Spinal cord (tissue), 9 donors: ENCODE measurements at regions not wholly inside any gene's neighbourhood (a gene's known extent, or its start where the extent isn't known, plus 50 kb on each side); places are given as distances from the start of the nearest gene placed in this dataset.
A peak's percentile ranks its signal among the peaks of the same experiment; 100 is the strongest.

Source experiments
- DNase-seq, 6 donors: peaks; one replicate each; pipeline versions ENCODE4 v3.0.0 to v3.0.0-alpha.2; 2013 to 2015; ENCODE audit warnings: low spot score in 6 of 6, low read depth in 4 of 6
- H3K27ac ChIP-seq: one replicate; pipeline ENCODE4 v1.5.1; 2013; ENCODE audit warnings: low read depth, low read length, control low read depth
- H3K27me3 ChIP-seq: one replicate; pipeline ENCODE4 v1.6.1; 2013; ENCODE audit warnings: low read length; ENCODE audit not compliant: control insufficient read depth, insufficient read depth
- H3K36me3 ChIP-seq: one replicate; pipeline ENCODE4 v1.6.1; 2013; ENCODE audit warnings: low read length; ENCODE audit not compliant: control insufficient read depth, insufficient read depth
- H3K4me1 ChIP-seq: one replicate; pipeline ENCODE4 v1.6.1; 2013; ENCODE audit warnings: low read length; ENCODE audit not compliant: control insufficient read depth, insufficient read depth
- H3K4me3 ChIP-seq: one replicate; pipeline ENCODE4 v1.5.1; 2013; ENCODE audit warnings: low read depth, low read length, control low read depth
- H3K9me3 ChIP-seq: one replicate; pipeline ENCODE4 v1.6.1; 2013; ENCODE audit warnings: low read length; ENCODE audit not compliant: control insufficient read depth, insufficient read depth
- whole genome bisulfite sequencing: methylation state at CpG from one replicate; pipeline ENCODE4 v1.1.5; 2013; ENCODE audit warnings: missing lambda C conversion rate; ENCODE audit not compliant: insufficient coverage; 5-methylcytosine and 5-hydroxymethylcytosine counted together
- donor health status: healthy.

DNA sequence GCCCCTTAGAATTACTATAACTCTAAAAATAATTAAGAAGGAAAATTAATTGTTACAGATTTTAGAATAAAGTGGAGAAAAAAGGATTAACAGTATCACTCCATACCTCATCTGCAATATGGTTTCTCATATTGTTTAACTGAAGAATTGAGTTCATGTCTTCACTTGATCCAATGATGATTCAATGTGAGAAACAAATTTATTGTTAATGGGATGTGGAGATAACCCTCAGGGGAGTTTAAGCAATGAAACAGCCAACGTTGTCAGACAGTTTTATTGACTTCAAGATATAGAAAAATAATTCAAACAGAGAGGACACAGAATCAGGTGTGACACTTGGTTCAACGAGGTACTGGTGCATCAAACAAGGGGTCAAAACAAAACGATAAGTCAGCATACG, 665.2 kb upstream of the ACO1 start:
- H3K36me3 ChIP-seq: no peaks in the 10 kb centered on the region
- no CpG with 5 or more reads among the region's 4 CpGs for WGBS
- H3K27me3 ChIP-seq: no peaks in the 10 kb centered on the region
- H3K9me3 ChIP-seq: no peaks in the 10 kb centered on the region
- H3K4me1 ChIP-seq: no peaks in the 10 kb centered on the region
- no peak for DNase-seq
- H3K27ac ChIP-seq: no peak overlapping the region
- no peak overlapping the region for H3K4me3 ChIP-seq

- Histone ChIP-seq H3K27ac (no peak overlapping the region), H3K27me3 (no peaks in the 10 kb centered on the region), H3K4me3 (no peak overlapping the region), H3K9me3 (no peaks in the 10 kb centered on the region), H3K4me1 (no peaks in the 10 kb centered on the region), H3K36me3 (no peaks in the 10 kb centered on the region)
- no peak for DNase-seq
- WGBS: 90% methylated on average over 6 of the region's 6 CpGs
These were observed 654.0 kb upstream of the ACO1 start for GRCh38 chr9:31730398-31730797.

- 88% methylated on average over 2 of the region's 3 CpGs for WGBS
- no peak for DNase-seq
- no peaks in the 10 kb centered on the region for H3K27me3 ChIP-seq
- no peaks in the 10 kb centered on the region for H3K36me3 ChIP-seq
- H3K4me3 ChIP-seq: no peak overlapping the region
- no peak overlapping the region for H3K27ac ChIP-seq
- H3K9me3 ChIP-seq: no peaks in the 10 kb centered on the region
- no peaks in the 10 kb centered on the region for H3K4me1 ChIP-seq
These were observed 651.3 kb upstream of the ACO1 start for GRCh38 chr9:31733166-31733565.

DNA sequence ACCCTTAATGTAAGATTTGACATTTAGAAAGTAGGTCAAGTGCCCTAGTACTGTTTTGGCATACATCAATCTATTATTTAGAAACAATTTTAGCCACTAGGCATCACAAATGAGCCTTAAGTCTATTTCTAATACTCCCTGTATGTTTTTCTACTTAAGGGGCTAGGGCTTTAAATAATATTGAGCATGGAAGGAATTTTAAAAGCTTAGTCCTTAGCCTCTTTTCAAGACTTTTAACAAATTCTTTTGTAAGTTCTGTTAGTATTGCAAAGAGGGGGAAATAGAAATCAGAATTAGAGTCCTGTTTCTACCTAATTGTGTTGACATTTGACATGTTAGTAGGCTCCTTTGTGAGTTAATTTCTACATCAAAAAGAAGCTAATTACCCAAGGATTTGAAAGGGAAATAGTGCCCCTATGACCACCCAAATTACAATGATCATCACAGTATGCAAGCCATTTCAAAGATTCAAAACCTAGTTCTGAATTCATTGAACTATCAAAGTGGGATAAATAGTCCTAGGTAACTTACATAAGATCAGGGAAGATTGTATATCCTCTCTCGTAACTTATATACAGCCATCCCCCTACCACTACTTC, 647.8 kb upstream of the ACO1 start:
- Histone ChIP-seq H3K27ac (no peak overlapping the region), H3K36me3 (no peaks in the 10 kb centered on the region)
- no CpG with 5 or more reads among the region's 1 CpG for WGBS

GRCh38 chr9:31740705-31741104, 643.7 kb upstream of the ACO1 start:
- Histone ChIP-seq H3K27ac (no peak overlapping the region), H3K36me3 (no peaks in the 10 kb centered on the region), H3K9me3 (no peaks in the 10 kb centered on the region), H3K27me3 (no peaks in the 10 kb centered on the region), H3K4me3 (no peak overlapping the region), H3K4me1 (no peaks in the 10 kb centered on the region)
- no peak for DNase-seq
- WGBS: no CpG with 5 or more reads among the region's 1 CpG

More for the DNA sequence above, 647.8 kb upstream of the ACO1 start:
- H3K27me3 ChIP-seq: no peaks in the 10 kb centered on the region
- H3K9me3 ChIP-seq: no peaks in the 10 kb centered on the region
- H3K4me3 ChIP-seq: no peak overlapping the region
- H3K4me1 ChIP-seq: no peaks in the 10 kb centered on the region
- no peak for DNase-seq

GRCh38 chr9:31744589-31744988, 639.9 kb upstream of the ACO1 start:
- H3K36me3 ChIP-seq: no peaks in the 10 kb centered on the region
- 100% methylated on average over 1 of the region's 3 CpGs for WGBS
- DNase-seq: no peak
- no peaks in the 10 kb centered on the region for H3K27me3 ChIP-seq
- no peaks in the 10 kb centered on the region for H3K4me1 ChIP-seq
- no peak overlapping the region for H3K4me3 ChIP-seq
- H3K27ac ChIP-seq: no peak overlapping the region
- no peaks in the 10 kb centered on the region for H3K9me3 ChIP-seq

- peak in 1 of 6 donors; percentile 3 for DNase-seq
- Histone ChIP-seq H3K4me3 (no peak overlapping the region), H3K27ac (no peak overlapping the region), H3K4me1 (no peaks in the 10 kb centered on the region), H3K36me3 (no peaks in the 10 kb centered on the region), H3K27me3 (no peaks in the 10 kb centered on the region), H3K9me3 (no peaks in the 10 kb centered on the region)
- WGBS: 69% methylated on average over 3 of the region's 6 CpGs
These were observed 639.0 kb upstream of the ACO1 start for GRCh38 chr9:31745468-31745867.

GRCh38 chr9:31745886-31746285, 638.6 kb upstream of the ACO1 start:
- Histone ChIP-seq H3K4me3 (no peak overlapping the region), H3K9me3 (no peaks in the 10 kb centered on the region), H3K36me3 (no peaks in the 10 kb centered on the region), H3K4me1 (no peaks in the 10 kb centered on the region), H3K27me3 (no peaks in the 10 kb centered on the region), H3K27ac (no peak overlapping the region)
- peak in 1 of 6 donors; percentile 31 for DNase-seq

- no peaks in the 10 kb centered on the region for H3K4me1 ChIP-seq
- no peak for DNase-seq
These were observed 630.7 kb upstream of the ACO1 start for GRCh38 chr9:31753756-31754155.

GRCh38 chr9:31759703-31760102, 624.7 kb upstream of the ACO1 start:
- Histone ChIP-seq H3K4me3 (no peak overlapping the region), H3K9me3 (no peaks in the 10 kb centered on the region), H3K36me3 (no peaks in the 10 kb centered on the region), H3K4me1 (no peaks in the 10 kb centered on the region), H3K27me3 (no peaks in the 10 kb centered on the region), H3K27ac (no peak overlapping the region)
- no peak for DNase-seq
- no CpG with 5 or more reads among the region's 3 CpGs for WGBS

More at GRCh38 chr9:31753756-31754155, 630.7 kb upstream of the ACO1 start:
- no peaks in the 10 kb centered on the region for H3K36me3 ChIP-seq
- no peak overlapping the region for H3K4me3 ChIP-seq
- H3K27ac ChIP-seq: no peak overlapping the region
- H3K9me3 ChIP-seq: no peaks in the 10 kb centered on the region
- no peaks in the 10 kb centered on the region for H3K27me3 ChIP-seq
